NT2/D1 (cell line): ENCODE measurements at regions not wholly inside any gene's neighbourhood (a gene's known extent, or its start where the extent isn't known, plus 50 kb on each side); places are given as distances from the start of the nearest gene placed in this dataset.

ENCODE experiments used
- SUZ12 ChIP-seq: IDR thresholded peaks from 2 replicates; pipeline ENCODE4 v1.6.1; 2011; ENCODE audit not compliant: insufficient read length, insufficient read depth; ENCODE audit errors: extremely low read depth
- YY1 ChIP-seq: IDR thresholded peaks from 2 replicates; pipeline ENCODE4 v1.6.1; 2011; ENCODE audit not compliant: insufficient read length, insufficient read depth
- ZNF274 ChIP-seq: IDR thresholded peaks from 2 replicates; pipeline ENCODE4 v1.6.1; 2011; ENCODE audit warnings: mild to moderate bottlenecking, low read depth, low read length

DNA sequence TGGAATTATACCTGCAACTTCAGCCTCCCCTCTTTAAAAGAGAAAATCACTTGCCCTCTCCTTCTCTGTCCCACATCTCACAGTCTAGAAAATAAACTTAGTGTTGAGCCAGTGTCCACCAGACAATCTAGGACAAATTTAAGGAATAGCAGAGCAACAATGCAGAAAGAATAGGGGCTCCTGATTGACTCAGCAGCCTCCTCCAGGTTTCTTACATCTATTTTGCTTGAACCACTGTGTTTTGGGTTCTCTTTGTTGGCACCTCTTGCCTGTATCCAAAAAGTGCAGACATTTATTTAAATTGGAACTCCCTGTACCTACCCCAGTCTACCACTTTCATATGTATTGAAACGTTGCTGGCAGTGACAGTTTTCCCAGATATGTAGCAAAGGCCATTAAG, 133.7 kb upstream of the HSF2 start:
- TF ChIP-seq SUZ12 (no peak), YY1 (no peak), ZNF274 (no peak)
